HEK293 (cell line): ENCODE measurements at regions not wholly inside any gene's neighbourhood (a gene's known extent, or its start where the extent isn't known, plus 50 kb on each side); places are given as distances from the start of the nearest gene placed in this dataset.

Experiments
- GLIS1 ChIP-seq: fragments of 450-650 bp; formaldehyde crosslinking; IDR thresholded peaks from 2 replicates; pipeline ENCODE4 v1.5.1; 2016; ENCODE audit warnings: missing biosample characterization, missing genetic modification characterization
- YY1 ChIP-seq: fragments of 450-650 bp; formaldehyde crosslinking; IDR thresholded peaks from 2 replicates; pipeline ENCODE4 v1.5.1; 2018; ENCODE audit warnings: missing biosample characterization, missing genetic modification characterization
- ZBTB21 ChIP-seq: fragments of 450-650 bp; formaldehyde crosslinking; IDR thresholded peaks from 2 replicates; pipeline ENCODE4 v1.5.1; 2017; ENCODE audit warnings: missing biosample characterization, missing genetic modification characterization
- ZBTB7A ChIP-seq: fragments of 450-650 bp; formaldehyde crosslinking; IDR thresholded peaks from 2 replicates; pipeline ENCODE4 v1.5.1; 2016; ENCODE audit warnings: low read depth, missing biosample characterization, missing genetic modification characterization
- ZFP3 ChIP-seq: fragments of 450-650 bp; formaldehyde crosslinking; IDR thresholded peaks from 2 replicates; pipeline ENCODE4 v1.5.1; 2016; ENCODE audit warnings: low read depth, missing biosample characterization, missing genetic modification characterization
- ZFP69B ChIP-seq: fragments of 450-650 bp; formaldehyde crosslinking; IDR thresholded peaks from 2 replicates; pipeline ENCODE4 v1.5.1; 2016; ENCODE audit warnings: missing biosample characterization, missing genetic modification characterization
- ZNF596 ChIP-seq: fragments of 450-650 bp; IDR thresholded peaks from 2 replicates; pipeline ENCODE4 v1.5.0; 2018; ENCODE audit warnings: missing biosample characterization, mild to moderate bottlenecking, missing genetic modification characterization, moderate library complexity
- TF ChIP-seq, protein P1 (sequence below): fragments of 450-650 bp; formaldehyde crosslinking; IDR thresholded peaks from 2 replicates; pipeline ENCODE4 v1.5.1; 2016; ENCODE audit warnings: missing biosample characterization, missing genetic modification characterization, low read depth
- TF ChIP-seq, protein P2 (sequence below): fragments of 450-650 bp; formaldehyde crosslinking; IDR thresholded peaks from 2 replicates; pipeline ENCODE4 v1.5.1; 2016; ENCODE audit warnings: missing biosample characterization, missing genetic modification characterization

- TF ChIP-seq ZBTB7A (tag by site-specific recombination): no peak
- TF ChIP-seq YY1: no peak
- no peak for TF ChIP-seq ZFP3 (tag by site-specific recombination)
- TF ChIP-seq ZBTB21 (tag by site-specific recombination): no peak
- TF ChIP-seq ZNF596 (tag by site-specific recombination): no peak
- TF ChIP-seq, protein P1, sequence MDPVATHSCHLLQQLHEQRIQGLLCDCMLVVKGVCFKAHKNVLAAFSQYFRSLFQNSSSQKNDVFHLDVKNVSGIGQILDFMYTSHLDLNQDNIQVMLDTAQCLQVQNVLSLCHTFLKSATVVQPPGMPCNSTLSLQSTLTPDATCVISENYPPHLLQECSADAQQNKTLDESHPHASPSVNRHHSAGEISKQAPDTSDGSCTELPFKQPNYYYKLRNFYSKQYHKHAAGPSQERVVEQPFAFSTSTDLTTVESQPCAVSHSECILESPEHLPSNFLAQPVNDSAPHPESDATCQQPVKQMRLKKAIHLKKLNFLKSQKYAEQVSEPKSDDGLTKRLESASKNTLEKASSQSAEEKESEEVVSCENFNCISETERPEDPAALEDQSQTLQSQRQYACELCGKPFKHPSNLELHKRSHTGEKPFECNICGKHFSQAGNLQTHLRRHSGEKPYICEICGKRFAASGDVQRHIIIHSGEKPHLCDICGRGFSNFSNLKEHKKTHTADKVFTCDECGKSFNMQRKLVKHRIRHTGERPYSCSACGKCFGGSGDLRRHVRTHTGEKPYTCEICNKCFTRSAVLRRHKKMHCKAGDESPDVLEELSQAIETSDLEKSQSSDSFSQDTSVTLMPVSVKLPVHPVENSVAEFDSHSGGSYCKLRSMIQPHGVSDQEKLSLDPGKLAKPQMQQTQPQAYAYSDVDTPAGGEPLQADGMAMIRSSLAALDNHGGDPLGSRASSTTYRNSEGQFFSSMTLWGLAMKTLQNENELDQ (tag by site-specific recombination): no peak
- TF ChIP-seq, protein P2, sequence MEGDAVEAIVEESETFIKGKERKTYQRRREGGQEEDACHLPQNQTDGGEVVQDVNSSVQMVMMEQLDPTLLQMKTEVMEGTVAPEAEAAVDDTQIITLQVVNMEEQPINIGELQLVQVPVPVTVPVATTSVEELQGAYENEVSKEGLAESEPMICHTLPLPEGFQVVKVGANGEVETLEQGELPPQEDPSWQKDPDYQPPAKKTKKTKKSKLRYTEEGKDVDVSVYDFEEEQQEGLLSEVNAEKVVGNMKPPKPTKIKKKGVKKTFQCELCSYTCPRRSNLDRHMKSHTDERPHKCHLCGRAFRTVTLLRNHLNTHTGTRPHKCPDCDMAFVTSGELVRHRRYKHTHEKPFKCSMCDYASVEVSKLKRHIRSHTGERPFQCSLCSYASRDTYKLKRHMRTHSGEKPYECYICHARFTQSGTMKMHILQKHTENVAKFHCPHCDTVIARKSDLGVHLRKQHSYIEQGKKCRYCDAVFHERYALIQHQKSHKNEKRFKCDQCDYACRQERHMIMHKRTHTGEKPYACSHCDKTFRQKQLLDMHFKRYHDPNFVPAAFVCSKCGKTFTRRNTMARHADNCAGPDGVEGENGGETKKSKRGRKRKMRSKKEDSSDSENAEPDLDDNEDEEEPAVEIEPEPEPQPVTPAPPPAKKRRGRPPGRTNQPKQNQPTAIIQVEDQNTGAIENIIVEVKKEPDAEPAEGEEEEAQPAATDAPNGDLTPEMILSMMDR (tag by site-specific recombination): no peak
- TF ChIP-seq GLIS1 (tag by site-specific recombination): no peak
- no peak for TF ChIP-seq ZFP69B (tag by site-specific recombination)
Observed at GRCh38 chr16:51508490-51509212, 357.6 kb upstream of the SALL1 start.
